ENCODE measurements at regions not wholly inside any gene's neighbourhood (a gene's known extent, or its start where the extent isn't known, plus 50 kb on each side); places are given as distances from the start of the nearest gene placed in this dataset.

GRCh38 chr7:106814887-106815286, 50.2 kb upstream of the PIK3CG start:
- no peak for DNase-seq
- no peak overlapping the region for H3K4me3 Mint-ChIP-seq (ENCODE audit: low read depth, unreplicated experiment)
- no peaks in the 10 kb centered on the region for H3K9me3 Mint-ChIP-seq (ENCODE audit: low read depth, unreplicated experiment)
- H3K4me1 Mint-ChIP-seq (ENCODE audit: low read depth, unreplicated experiment), result peaks cover 8% of the 10 kb centered on the region
- H3K27ac Mint-ChIP-seq (ENCODE audit: unreplicated experiment), result no peak overlapping the region
- no peak for TF ChIP-seq CTCF (IDR thresholded peaks at IDR 0.05; ENCODE audit: unreplicated experiment)
- CTCF ChIA-PET, result no interaction called here
- no peaks in the 10 kb centered on the region for H3K27me3 Mint-ChIP-seq (ENCODE audit: unreplicated experiment)
- H3K36me3 Mint-ChIP-seq (ENCODE audit: insufficient read depth, unreplicated experiment), result no peaks in the 10 kb centered on the region
- no TSS peak for BruUV-seq (replicated peaks)
- intact Hi-C loops (cut with micrococcal nuclease; ENCODE audit: unreplicated experiment), result no loop called here
